DND-41 (cell line): ENCODE measurements at regions not wholly inside any gene's neighbourhood (a gene's known extent, or its start where the extent isn't known, plus 50 kb on each side); places are given as distances from the start of the nearest gene placed in this dataset.

ENCODE experiments used
- ATAC-seq: fragments of 200-7000 bp; cut with Tn5 transposase; 3 replicates; pipeline ENCODE4 v1.9.1; 2021; ENCODE audit warnings: low read depth; ENCODE audit not compliant: insufficient read depth
- DNase-seq: peaks from one replicate; pipeline ENCODE4 v3.0.0-alpha.2; 2020
- H2AFZ ChIP-seq: 2 replicates; pipeline ENCODE4 v1.6.0; 2012; ENCODE audit warnings: low read depth, low read length
- H3K27ac ChIP-seq: 2 replicates; pipeline ENCODE4 v1.5.1; 2012; ENCODE audit warnings: low read length, inconsistent platforms
- H3K27me3 ChIP-seq: fragments of 200-600 bp; sonication (generic); 2 replicates; pipeline ENCODE4 v1.6.0; 2012; ENCODE audit warnings: low read length, mild to moderate bottlenecking, inconsistent platforms; ENCODE audit not compliant: insufficient read depth, poor library complexity
- H3K36me3 ChIP-seq: 2 replicates; pipeline ENCODE4 v1.5.1; 2012; ENCODE audit warnings: low read length, inconsistent platforms; ENCODE audit not compliant: insufficient read depth
- H3K4me1 ChIP-seq: 2 replicates; pipeline ENCODE4 v1.5.1; 2012; ENCODE audit warnings: mild to moderate bottlenecking, low read length; ENCODE audit not compliant: insufficient read depth
- H3K4me2 ChIP-seq: 2 replicates; pipeline ENCODE4 v1.6.0; 2012; ENCODE audit warnings: mild to moderate bottlenecking, moderate library complexity, low read length, inconsistent platforms; ENCODE audit not compliant: insufficient read depth
- H3K4me3 ChIP-seq, 2 experiments: fragments of 200-600 bp in 1 of 2; shearing (Covaris generic) in 1 of 2; 2 replicates each; pipeline ENCODE4 v1.5.1; 2012 to 2016; ENCODE audit warnings: inconsistent platforms in 2 of 2, low read length in 2 of 2, mild to moderate bottlenecking in 2 of 2, low read depth in 1 of 2, moderate library complexity in 1 of 2
- H3K79me2 ChIP-seq: 2 replicates; pipeline ENCODE4 v1.6.0; 2012; ENCODE audit warnings: low read length, inconsistent platforms; ENCODE audit not compliant: insufficient read depth
- H3K9ac ChIP-seq: 2 replicates; pipeline ENCODE4 v1.6.0; 2012; ENCODE audit warnings: low read depth, mild to moderate bottlenecking, inconsistent platforms, low read length, moderate library complexity
- H3K9me3 ChIP-seq: 2 replicates; pipeline ENCODE4 v1.5.1; 2012; ENCODE audit warnings: low read length, moderate library complexity, mild to moderate bottlenecking, inconsistent platforms; ENCODE audit not compliant: insufficient read depth, severe bottlenecking
- H4K20me1 ChIP-seq: 2 replicates; pipeline ENCODE4 v1.6.0; 2012; ENCODE audit warnings: low read length; ENCODE audit not compliant: insufficient read depth
- EZH2 ChIP-seq: IDR thresholded peaks from 3 replicates; pipeline ENCODE4 v1.6.1; 2012; ENCODE audit warnings: borderline replicate concordance, low read depth, mild to moderate bottlenecking, moderate library complexity, low read length, inconsistent platforms; ENCODE audit not compliant: severe bottlenecking
- TF ChIP-seq, protein P1 (sequence below): IDR thresholded peaks from 2 replicates; pipeline ENCODE4 v1.5.1; 2012; ENCODE audit warnings: borderline replicate concordance, low read length, moderate library complexity, mild to moderate bottlenecking; ENCODE audit not compliant: poor library complexity, severe bottlenecking; ENCODE audit errors: extremely low read depth

DNA sequence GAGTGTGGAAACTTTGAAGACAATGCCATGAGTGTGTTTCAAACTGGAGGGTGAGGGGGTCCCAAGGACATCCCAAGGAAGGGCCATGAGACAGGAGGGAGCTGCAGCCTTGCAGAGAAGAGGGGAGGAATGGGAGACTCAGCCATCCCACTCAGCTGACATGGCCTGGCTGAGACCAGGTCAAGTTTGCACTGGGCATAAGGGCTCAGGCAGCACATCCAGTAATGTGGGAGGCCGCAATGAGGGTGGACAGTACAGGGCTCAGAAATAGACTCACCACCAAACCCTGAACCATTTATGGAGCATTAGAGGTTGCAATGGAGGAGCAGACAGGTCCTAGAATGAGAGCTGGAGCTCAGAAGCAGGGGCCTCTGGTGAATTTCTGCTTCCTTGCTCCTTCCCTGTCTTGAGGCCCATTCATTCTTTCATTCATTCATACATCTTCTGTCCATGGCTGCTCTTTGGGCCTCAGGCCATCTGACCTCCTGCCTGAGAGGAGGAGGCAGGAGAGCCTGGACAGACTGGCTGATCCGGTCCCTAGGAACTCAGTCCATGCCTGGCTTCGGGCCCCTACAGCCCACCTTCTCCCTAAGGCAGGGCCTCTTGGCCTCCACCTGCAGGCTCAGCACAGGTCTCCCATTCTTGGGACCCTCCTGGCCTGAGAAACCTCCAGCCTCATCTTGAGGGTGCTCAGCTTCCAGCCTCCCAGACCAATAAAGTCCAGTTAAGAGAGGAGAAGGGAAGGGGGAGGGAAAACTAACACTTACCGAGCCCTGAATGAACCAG, 70.5 kb upstream of the CDH5 start:
- no peak overlapping the region for H3K4me2 ChIP-seq
- H3K27me3 ChIP-seq = peaks cover 17% of the 10 kb centered on the region
- H3K27ac ChIP-seq = no peak overlapping the region
- H4K20me1 ChIP-seq = no peaks in the 10 kb centered on the region; the same call in 1 of the 2 replicates
- TF ChIP-seq, protein P1, sequence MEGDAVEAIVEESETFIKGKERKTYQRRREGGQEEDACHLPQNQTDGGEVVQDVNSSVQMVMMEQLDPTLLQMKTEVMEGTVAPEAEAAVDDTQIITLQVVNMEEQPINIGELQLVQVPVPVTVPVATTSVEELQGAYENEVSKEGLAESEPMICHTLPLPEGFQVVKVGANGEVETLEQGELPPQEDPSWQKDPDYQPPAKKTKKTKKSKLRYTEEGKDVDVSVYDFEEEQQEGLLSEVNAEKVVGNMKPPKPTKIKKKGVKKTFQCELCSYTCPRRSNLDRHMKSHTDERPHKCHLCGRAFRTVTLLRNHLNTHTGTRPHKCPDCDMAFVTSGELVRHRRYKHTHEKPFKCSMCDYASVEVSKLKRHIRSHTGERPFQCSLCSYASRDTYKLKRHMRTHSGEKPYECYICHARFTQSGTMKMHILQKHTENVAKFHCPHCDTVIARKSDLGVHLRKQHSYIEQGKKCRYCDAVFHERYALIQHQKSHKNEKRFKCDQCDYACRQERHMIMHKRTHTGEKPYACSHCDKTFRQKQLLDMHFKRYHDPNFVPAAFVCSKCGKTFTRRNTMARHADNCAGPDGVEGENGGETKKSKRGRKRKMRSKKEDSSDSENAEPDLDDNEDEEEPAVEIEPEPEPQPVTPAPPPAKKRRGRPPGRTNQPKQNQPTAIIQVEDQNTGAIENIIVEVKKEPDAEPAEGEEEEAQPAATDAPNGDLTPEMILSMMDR = no peak
- no peak for TF ChIP-seq EZH2
- no peaks in the 10 kb centered on the region for H3K36me3 ChIP-seq
- no peaks in the 10 kb centered on the region for H3K9me3 ChIP-seq
- DNase-seq = no peak
- H3K4me1 ChIP-seq = peaks cover 7% of the 10 kb centered on the region; the same call in 1 of the 2 replicates
- H3K4me3 ChIP-seq = no peak overlapping the region
- no peak overlapping the region for H2AFZ ChIP-seq
- H3K9ac ChIP-seq = no peak overlapping the region
- no peaks in the 10 kb centered on the region for H3K79me2 ChIP-seq
- ATAC-seq = no peak

DNA sequence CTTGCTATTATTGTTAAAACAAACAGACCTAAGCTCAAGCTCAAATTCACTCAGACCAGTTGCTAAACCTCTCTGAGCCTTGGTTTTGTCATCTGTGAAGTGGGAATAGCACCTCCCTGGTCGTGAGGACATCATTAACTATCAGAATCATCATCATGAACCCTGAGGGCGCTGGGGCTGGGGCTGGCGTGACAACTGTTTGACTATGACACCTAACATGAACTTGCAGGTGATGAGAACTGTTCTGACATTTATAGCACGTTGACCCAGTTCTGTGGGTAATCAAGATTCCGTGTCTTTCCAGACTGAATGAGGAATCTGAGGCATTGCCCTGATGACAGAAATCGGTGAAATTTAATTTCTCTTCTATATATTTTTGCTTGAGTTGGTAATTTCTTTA, 71.3 kb upstream of the CDH5 start:
- Histone ChIP-seq H3K79me2 (no peaks in the 10 kb centered on the region), H3K9ac (no peak overlapping the region), H3K27me3 (peaks cover 17% of the 10 kb centered on the region), H3K4me3 (no peak overlapping the region), H3K9me3 (no peaks in the 10 kb centered on the region), H4K20me1 (no peaks in the 10 kb centered on the region; the same call in 1 of the 2 replicates), H2AFZ (no peak overlapping the region), H3K36me3 (no peaks in the 10 kb centered on the region), H3K4me2 (no peak overlapping the region), H3K27ac (no peak overlapping the region), H3K4me1 (peaks cover 7% of the 10 kb centered on the region; the same call in 1 of the 2 replicates)
- TF ChIP-seq, protein P1 = no peak
- no peak for TF ChIP-seq EZH2
- DNase-seq (no peak), ATAC-seq (no peak)

DNA sequence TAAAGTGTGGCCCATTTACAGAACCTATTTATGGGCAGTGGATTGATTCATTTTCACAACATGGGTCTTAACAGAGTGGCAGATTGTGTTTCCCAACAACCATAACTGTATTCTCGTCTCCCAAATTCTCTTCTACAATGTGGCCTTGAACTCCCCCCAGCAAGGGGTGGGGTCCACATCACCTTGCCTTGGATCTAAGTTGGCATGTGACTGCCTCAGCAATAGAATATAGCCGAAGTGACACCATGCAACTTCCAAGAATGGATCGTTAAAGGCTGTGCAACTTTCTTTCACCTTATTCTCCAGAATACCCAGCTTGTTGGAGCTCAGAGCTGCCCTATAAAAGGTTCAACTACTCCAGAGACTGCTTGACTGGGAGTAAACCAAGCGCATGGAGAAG, 72.0 kb upstream of the CDH5 start:
- no peak overlapping the region for H3K9ac ChIP-seq
- no peak overlapping the region for H3K4me3 ChIP-seq
- TF ChIP-seq EZH2 = no peak
- TF ChIP-seq, protein P1 = no peak
- no peak for ATAC-seq
- H3K4me1 ChIP-seq = peaks cover 5% of the 10 kb centered on the region; the same call in 1 of the 2 replicates
- H3K27me3 ChIP-seq = peaks cover 17% of the 10 kb centered on the region
- no peaks in the 10 kb centered on the region; the same call in 1 of the 2 replicates for H4K20me1 ChIP-seq
- no peak for DNase-seq
- no peaks in the 10 kb centered on the region for H3K36me3 ChIP-seq
- no peak overlapping the region for H3K4me2 ChIP-seq
- H3K9me3 ChIP-seq = no peaks in the 10 kb centered on the region
- no peak overlapping the region for H2AFZ ChIP-seq
- H3K79me2 ChIP-seq = no peaks in the 10 kb centered on the region
- no peak overlapping the region for H3K27ac ChIP-seq
